GM23338 (cell line): ENCODE measurements at regions not wholly inside any gene's neighbourhood (a gene's known extent, or its start where the extent isn't known, plus 50 kb on each side); places are given as distances from the start of the nearest gene placed in this dataset.

Source experiments
- ATAC-seq: fragments of 200-7000 bp; cut with Tn5 transposase; 3 replicates; pipeline ENCODE4 v1.9.1; 2020
- DNase-seq: peaks from one replicate; pipeline ENCODE4 v3.0.0-alpha.2; 2015; ENCODE audit warnings: low spot score
- H2AFZ ChIP-seq: fragments of 200-600 bp; sonication (generic); 2 replicates; pipeline ENCODE4 v1.8.0; 2016; ENCODE audit warnings: antibody characterized with exemption, mild to moderate bottlenecking, moderate library complexity
- H3F3A ChIP-seq: fragments of 200-600 bp; sonication (generic); replicated peaks from 2 replicates; pipeline ENCODE4 v1.8.0; 2017; ENCODE audit warnings: antibody characterized with exemption, mixed run types, low read depth
- H3K27ac ChIP-seq: fragments of 200-600 bp; sonication (generic); 2 replicates; pipeline ENCODE4 v1.6.1; 2016; ENCODE audit warnings: low read depth
- H3K27me3 ChIP-seq: fragments of 200-600 bp; sonication (generic); 2 replicates; pipeline ENCODE4 v1.8.0; 2016; ENCODE audit warnings: mild to moderate bottlenecking, mixed run types, moderate library complexity; ENCODE audit not compliant: insufficient read depth
- H3K36me3 ChIP-seq: fragments of 200-600 bp; sonication (generic); 2 replicates; pipeline ENCODE4 v1.8.0; 2016; ENCODE audit warnings: mild to moderate bottlenecking; ENCODE audit not compliant: insufficient read depth
- H3K4me1 ChIP-seq: fragments of 200-600 bp; sonication (generic); 2 replicates; pipeline ENCODE4 v1.8.0; 2016; ENCODE audit warnings: mild to moderate bottlenecking, moderate library complexity; ENCODE audit not compliant: insufficient read depth
- H3K4me2 ChIP-seq: fragments of 200-600 bp; sonication (generic); 2 replicates; pipeline ENCODE4 v1.7.1; 2017; ENCODE audit warnings: mixed run types
- H3K4me3 ChIP-seq: fragments of 200-600 bp; sonication (generic); 2 replicates; pipeline ENCODE4 v1.6.1; 2016; ENCODE audit warnings: mixed run types
- H3K79me2 ChIP-seq: fragments of 200-600 bp; sonication (generic); replicated peaks from 2 replicates; pipeline ENCODE4 v1.8.0; 2017; ENCODE audit warnings: mild to moderate bottlenecking; ENCODE audit not compliant: insufficient read depth
- H3K9me2 ChIP-seq: fragments of 200-600 bp; sonication (generic); 2 replicates; pipeline ENCODE4 v1.8.0; 2017; ENCODE audit not compliant: insufficient read depth
- H4K20me1 ChIP-seq: fragments of 200-600 bp; sonication (generic); replicated peaks from 2 replicates; pipeline ENCODE4 v1.8.0; 2017; ENCODE audit warnings: mild to moderate bottlenecking; ENCODE audit not compliant: insufficient read depth
- H3K27ac Mint-ChIP-seq: 2 replicates; pipeline ENCODE4 v1.8.0; 2020; ENCODE audit warnings: inconsistent platforms, mild to moderate bottlenecking, moderate library complexity, mixed read lengths
- H3K27me3 Mint-ChIP-seq: 3 replicates; pipeline ENCODE4 v1.8.0; 2022; ENCODE audit warnings: low read depth, mild to moderate bottlenecking, moderate library complexity, mixed read lengths, inconsistent platforms; ENCODE audit not compliant: insufficient read depth, poor library complexity
- H3K36me3 Mint-ChIP-seq: 3 replicates; pipeline ENCODE4 v1.8.0; 2021; ENCODE audit warnings: low read depth, mild to moderate bottlenecking, inconsistent platforms, moderate library complexity, mixed read lengths
- H3K4me1 Mint-ChIP-seq: 3 replicates; pipeline ENCODE4 v1.8.0; 2020; ENCODE audit warnings: mild to moderate bottlenecking, inconsistent platforms, mixed read lengths
- H3K4me3 Mint-ChIP-seq: 3 replicates; pipeline ENCODE4 v1.8.0; 2021; ENCODE audit warnings: moderate library complexity, mild to moderate bottlenecking, inconsistent platforms, mixed read lengths
- H3K9me3 Mint-ChIP-seq: 3 replicates; pipeline ENCODE4 v1.8.0; 2020; ENCODE audit warnings: moderate library complexity, mild to moderate bottlenecking, inconsistent platforms, mixed read lengths
- ETS1 ChIP-seq: IDR thresholded peaks from 2 replicates; pipeline ENCODE4 v1.6.1; 2016; ENCODE audit warnings: antibody characterized with exemption
- POLR2AphosphoS5 ChIP-seq: IDR thresholded peaks from 2 replicates; pipeline ENCODE4 v1.6.1; 2016; ENCODE audit warnings: antibody characterized with exemption, low read depth
- STAT1 ChIP-seq: IDR thresholded peaks from one replicate; pipeline ENCODE4 v1.6.1; 2016; ENCODE audit warnings: antibody characterized with exemption; ENCODE audit not compliant: unreplicated experiment
- TF ChIP-seq, protein P1 (sequence below): fragments of 250-450 bp; sonication (Bioruptor Pico); IDR thresholded peaks from 2 replicates; pipeline ENCODE4 v1.5.0; 2020; ENCODE audit warnings: mild to moderate bottlenecking, moderate library complexity

DNA sequence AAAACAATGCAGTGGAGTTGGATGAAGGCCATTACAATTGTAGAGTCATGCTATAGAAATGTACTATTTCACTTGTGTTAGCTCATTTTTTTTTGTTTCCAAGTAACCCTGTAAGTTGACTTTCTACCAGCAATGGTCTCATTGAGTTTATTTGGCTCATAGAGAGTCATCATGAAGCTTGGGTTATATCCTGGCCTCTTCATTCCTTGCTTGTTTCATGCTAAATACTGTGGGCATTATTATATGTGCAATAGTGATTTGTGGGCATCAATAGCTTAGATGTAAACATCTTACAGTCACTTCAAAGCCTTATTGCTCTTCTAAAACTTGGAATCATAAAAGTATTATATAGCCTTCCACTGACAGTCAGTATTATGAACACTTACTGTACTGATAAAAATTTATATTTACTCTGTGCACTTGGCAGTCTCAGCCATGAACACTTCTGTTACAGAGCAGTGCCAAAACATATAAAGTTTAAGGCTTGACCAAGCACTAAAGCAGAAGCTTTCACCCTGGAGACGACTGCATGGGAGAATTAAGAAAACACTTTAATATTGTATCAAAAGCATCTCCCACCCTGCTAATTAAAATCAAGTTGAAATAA, 751.2 kb downstream of the SATB2 start:
- ATAC-seq = no peak

GRCh38 chr2:198703281-198703680, 754.5 kb downstream of the SATB2 start:
- H3K27ac ChIP-seq = no peak overlapping the region
- H3K4me3 Mint-ChIP-seq = no peak overlapping the region
- no peak for TF ChIP-seq STAT1
- TF ChIP-seq, protein P1, sequence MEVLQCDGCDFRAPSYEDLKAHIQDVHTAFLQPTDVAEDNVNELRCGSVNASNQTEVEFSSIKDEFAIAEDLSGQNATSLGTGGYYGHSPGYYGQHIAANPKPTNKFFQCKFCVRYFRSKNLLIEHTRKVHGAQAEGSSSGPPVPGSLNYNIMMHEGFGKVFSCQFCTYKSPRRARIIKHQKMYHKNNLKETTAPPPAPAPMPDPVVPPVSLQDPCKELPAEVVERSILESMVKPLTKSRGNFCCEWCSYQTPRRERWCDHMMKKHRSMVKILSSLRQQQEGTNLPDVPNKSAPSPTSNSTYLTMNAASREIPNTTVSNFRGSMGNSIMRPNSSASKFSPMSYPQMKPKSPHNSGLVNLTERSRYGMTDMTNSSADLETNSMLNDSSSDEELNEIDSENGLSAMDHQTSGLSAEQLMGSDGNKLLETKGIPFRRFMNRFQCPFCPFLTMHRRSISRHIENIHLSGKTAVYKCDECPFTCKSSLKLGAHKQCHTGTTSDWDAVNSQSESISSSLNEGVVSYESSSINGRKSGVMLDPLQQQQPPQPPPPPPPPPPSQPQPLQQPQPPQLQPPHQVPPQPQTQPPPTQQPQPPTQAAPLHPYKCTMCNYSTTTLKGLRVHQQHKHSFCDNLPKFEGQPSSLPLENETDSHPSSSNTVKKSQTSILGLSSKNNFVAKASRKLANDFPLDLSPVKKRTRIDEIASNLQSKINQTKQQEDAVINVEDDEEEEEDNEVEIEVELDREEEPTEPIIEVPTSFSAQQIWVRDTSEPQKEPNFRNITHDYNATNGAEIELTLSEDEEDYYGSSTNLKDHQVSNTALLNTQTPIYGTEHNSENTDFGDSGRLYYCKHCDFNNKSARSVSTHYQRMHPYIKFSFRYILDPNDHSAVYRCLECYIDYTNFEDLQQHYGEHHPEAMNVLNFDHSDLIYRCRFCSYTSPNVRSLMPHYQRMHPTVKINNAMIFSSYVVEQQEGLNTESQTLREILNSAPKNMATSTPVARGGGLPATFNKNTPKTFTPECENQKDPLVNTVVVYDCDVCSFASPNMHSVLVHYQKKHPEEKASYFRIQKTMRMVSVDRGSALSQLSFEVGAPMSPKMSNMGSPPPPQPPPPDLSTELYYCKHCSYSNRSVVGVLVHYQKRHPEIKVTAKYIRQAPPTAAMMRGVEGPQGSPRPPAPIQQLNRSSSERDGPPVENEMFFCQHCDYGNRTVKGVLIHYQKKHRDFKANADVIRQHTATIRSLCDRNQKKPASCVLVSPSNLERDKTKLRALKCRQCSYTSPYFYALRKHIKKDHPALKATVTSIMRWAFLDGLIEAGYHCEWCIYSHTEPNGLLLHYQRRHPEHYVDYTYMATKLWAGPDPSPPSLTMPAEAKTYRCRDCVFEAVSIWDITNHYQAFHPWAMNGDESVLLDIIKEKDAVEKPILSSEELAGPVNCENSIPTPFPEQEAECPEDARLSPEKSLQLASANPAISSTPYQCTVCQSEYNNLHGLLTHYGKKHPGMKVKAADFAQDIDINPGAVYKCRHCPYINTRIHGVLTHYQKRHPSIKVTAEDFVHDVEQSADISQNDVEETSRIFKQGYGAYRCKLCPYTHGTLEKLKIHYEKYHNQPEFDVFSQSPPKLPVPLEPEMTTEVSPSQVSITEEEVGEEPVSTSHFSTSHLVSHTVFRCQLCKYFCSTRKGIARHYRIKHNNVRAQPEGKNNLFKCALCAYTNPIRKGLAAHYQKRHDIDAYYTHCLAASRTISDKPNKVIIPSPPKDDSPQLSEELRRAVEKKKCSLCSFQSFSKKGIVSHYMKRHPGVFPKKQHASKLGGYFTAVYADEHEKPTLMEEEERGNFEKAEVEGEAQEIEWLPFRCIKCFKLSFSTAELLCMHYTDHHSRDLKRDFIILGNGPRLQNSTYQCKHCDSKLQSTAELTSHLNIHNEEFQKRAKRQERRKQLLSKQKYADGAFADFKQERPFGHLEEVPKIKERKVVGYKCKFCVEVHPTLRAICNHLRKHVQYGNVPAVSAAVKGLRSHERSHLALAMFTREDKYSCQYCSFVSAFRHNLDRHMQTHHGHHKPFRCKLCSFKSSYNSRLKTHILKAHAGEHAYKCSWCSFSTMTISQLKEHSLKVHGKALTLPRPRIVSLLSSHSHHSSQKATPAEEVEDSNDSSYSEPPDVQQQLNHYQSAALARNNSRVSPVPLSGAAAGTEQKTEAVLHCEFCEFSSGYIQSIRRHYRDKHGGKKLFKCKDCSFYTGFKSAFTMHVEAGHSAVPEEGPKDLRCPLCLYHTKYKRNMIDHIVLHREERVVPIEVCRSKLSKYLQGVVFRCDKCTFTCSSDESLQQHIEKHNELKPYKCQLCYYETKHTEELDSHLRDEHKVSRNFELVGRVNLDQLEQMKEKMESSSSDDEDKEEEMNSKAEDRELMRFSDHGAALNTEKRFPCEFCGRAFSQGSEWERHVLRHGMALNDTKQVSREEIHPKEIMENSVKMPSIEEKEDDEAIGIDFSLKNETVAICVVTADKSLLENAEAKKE (CRISPR knock-in tag) = no peak
- H3K9me2 ChIP-seq = no peaks in the 10 kb centered on the region
- peaks cover under 1% of the 10 kb centered on the region for H3K4me1 Mint-ChIP-seq
- no peak overlapping the region for H2AFZ ChIP-seq
- peaks cover 2% of the 10 kb centered on the region for H3K27me3 Mint-ChIP-seq
- H3K4me1 ChIP-seq = no peaks in the 10 kb centered on the region
- H3K4me2 ChIP-seq = no peak overlapping the region
- H3K27ac Mint-ChIP-seq = no peak overlapping the region
- ATAC-seq = no peak
- no peaks in the 10 kb centered on the region for H3K36me3 ChIP-seq
- no peaks in the 10 kb centered on the region for H3K36me3 Mint-ChIP-seq
- H3F3A ChIP-seq = no peaks in the 10 kb centered on the region
- DNase-seq = no peak
- H3K4me3 ChIP-seq = no peak overlapping the region
- no peaks in the 10 kb centered on the region for H3K9me3 Mint-ChIP-seq
- no peaks in the 10 kb centered on the region for H3K27me3 ChIP-seq
- no peaks in the 10 kb centered on the region; the same call in 1 of the 2 replicates for H4K20me1 ChIP-seq
- no peaks in the 10 kb centered on the region for H3K79me2 ChIP-seq

More for the DNA sequence above, 751.2 kb downstream of the SATB2 start:
- no peak for DNase-seq
- Histone ChIP-seq H3K79me2 (no peaks in the 10 kb centered on the region), H3K27ac (no peak overlapping the region), H2AFZ (no peak overlapping the region), H3K4me3 (no peak overlapping the region), H3K4me2 (no peak overlapping the region), H3F3A (no peaks in the 10 kb centered on the region), H3K27me3 (no peaks in the 10 kb centered on the region), H3K9me2 (no peaks in the 10 kb centered on the region), H4K20me1 (no peaks in the 10 kb centered on the region; the same call in 1 of the 2 replicates), H3K36me3 (no peaks in the 10 kb centered on the region), H3K4me1 (no peaks in the 10 kb centered on the region)
- Mint-ChIP-seq H3K9me3 (no peaks in the 10 kb centered on the region), H3K27me3 (no peaks in the 10 kb centered on the region), H3K36me3 (no peaks in the 10 kb centered on the region), H3K4me1 (no peaks in the 10 kb centered on the region; the same call in 2 of the 3 replicates), H3K4me3 (no peak overlapping the region), H3K27ac (no peak overlapping the region)
- TF ChIP-seq ETS1 (no peak), POLR2AphosphoS5 (no peak)
